H1 (cell line): ENCODE measurements at regions not wholly inside any gene's neighbourhood (a gene's known extent, or its start where the extent isn't known, plus 50 kb on each side); places are given as distances from the start of the nearest gene placed in this dataset.

Source experiments
- CTCF ChIA-PET: fragments of 300-600 bp; sonication (Branson Sonifier 250); formaldehyde crosslinking; loops from one replicate; lab custom pipeline; 2021; ENCODE audit not compliant: partially characterized antibody; lab: Charles Lee
- POLR2A ChIA-PET: fragments of 300-600 bp; sonication (Branson Sonifier 250); formaldehyde crosslinking; loops from one replicate; lab custom pipeline; 2021; ENCODE audit warnings: inconsistent platforms; ENCODE audit not compliant: partially characterized antibody; lab: Charles Lee
- DNase-seq, 2 experiments: peaks; one replicate each; pipeline versions ENCODE4 v3.0.0 to v3.0.0-alpha.2; 2010 to 2022; ENCODE audit warnings: low spot score in 2 of 2, low read depth in 1 of 2, mixed read lengths in 1 of 2
- FAIRE-seq: peaks from 2 replicates; lab custom pipeline; 2011; peaks lifted over from hg19 to GRCh38; lab: Jason Lieb, UNC
- H2AFZ ChIP-seq: 2 replicates; pipeline ENCODE4 v1.8.1; 2012; ENCODE audit warnings: low read length, inconsistent platforms
- H2AK5ac ChIP-seq: 2 replicates; pipeline ENCODE4 v1.6.1; 2013; ENCODE audit warnings: low read depth, low read length
- H2BK120ac ChIP-seq: replicated peaks from 2 replicates; pipeline ENCODE3; 2013; ENCODE audit warnings: low read depth, low read length, inconsistent platforms
- H2BK12ac ChIP-seq: 2 replicates; pipeline ENCODE4 v1.6.1; 2013; ENCODE audit warnings: low read depth, low read length
- H2BK15ac ChIP-seq: 2 replicates; pipeline ENCODE4 v1.6.1; 2013; ENCODE audit warnings: low read length
- H2BK20ac ChIP-seq: 2 replicates; pipeline ENCODE4 v1.6.1; 2013; ENCODE audit warnings: low read length
- H2BK5ac ChIP-seq: 2 replicates; pipeline ENCODE4 v1.6.1; 2013; ENCODE audit warnings: low read depth, low read length
- H3K14ac ChIP-seq: 2 replicates; pipeline ENCODE4 v1.6.1; 2013; ENCODE audit warnings: inconsistent platforms; ENCODE audit not compliant: insufficient read length
- H3K18ac ChIP-seq: 2 replicates; pipeline ENCODE4 v1.6.1; 2013; ENCODE audit warnings: low read length; ENCODE audit errors: extremely low read depth
- H3K23ac ChIP-seq: 2 replicates; pipeline ENCODE4 v1.6.1; 2013; ENCODE audit warnings: inconsistent platforms; ENCODE audit not compliant: insufficient read length
- H3K23me2 ChIP-seq: 2 replicates; pipeline ENCODE4 v1.6.1; 2013; ENCODE audit warnings: low read depth, low read length
- H3K27ac ChIP-seq: 2 replicates; pipeline ENCODE4 v1.6.1; 2011; ENCODE audit warnings: low read depth, low read length, inconsistent platforms
- H3K27me3 ChIP-seq, 4 experiments: replicated peaks in 1 of 4; 1 replicate in 1 of 4; 2 replicates in 3 of 4; pipeline versions ENCODE4 v1.6.1 to v1.8.1; 2011 to 2013; ENCODE audit warnings: low read length in 3 of 4, mild to moderate bottlenecking in 3 of 4, inconsistent platforms in 2 of 4, mixed read lengths in 2 of 4, moderate library complexity in 1 of 4; ENCODE audit not compliant: control insufficient read depth in 3 of 4, insufficient read depth in 3 of 4; ENCODE audit errors: extremely low read depth in 1 of 4
- H3K36me3 ChIP-seq, 4 experiments: 2 replicates each; pipeline versions ENCODE4 v1.6.1 to v1.8.1; 2011 to 2013; ENCODE audit warnings: mild to moderate bottlenecking in 4 of 4, low read length in 3 of 4, moderate library complexity in 2 of 4, control low read depth in 1 of 4, inconsistent platforms in 1 of 4; ENCODE audit not compliant: insufficient read depth in 4 of 4, control insufficient read depth in 2 of 4
- H3K4ac ChIP-seq: replicated peaks from 2 replicates; pipeline ENCODE3; 2013; ENCODE audit warnings: low read length, low read depth, mixed read lengths, inconsistent platforms; ENCODE audit not compliant: insufficient read length
- H3K4me1 ChIP-seq, 4 experiments: replicated peaks in 1 of 4; 1 replicate in 1 of 4; 2 replicates in 3 of 4; pipeline versions ENCODE4 v1.6.1 to v1.8.1; 2011 to 2013; ENCODE audit warnings: low read length in 3 of 4, inconsistent platforms in 2 of 4, mixed read lengths in 1 of 4; ENCODE audit not compliant: insufficient read depth in 4 of 4, control insufficient read depth in 3 of 4
- H3K4me2 ChIP-seq, 2 experiments: 2 replicates each; pipeline versions ENCODE4 v1.6.1 to v1.8.1; 2011 to 2013; ENCODE audit warnings: low read depth in 2 of 2, low read length in 2 of 2, control low read depth in 1 of 2, inconsistent platforms in 1 of 2, mild to moderate bottlenecking in 1 of 2; ENCODE audit not compliant: insufficient read depth in 1 of 2
- H3K4me3 ChIP-seq, 4 experiments: fragments of 200-600, 300-600 bp in 1 of 4; sonication (generic), shearing (Covaris generic), sonication (Bioruptor Twin) in 1 of 4; 2 replicates each; pipeline versions ENCODE4 v1.5.1 to v1.8.1; 2011 to 2016; ENCODE audit warnings: low read length in 4 of 4, low read depth in 3 of 4, control low read depth in 2 of 4, inconsistent platforms in 2 of 4, mild to moderate bottlenecking in 2 of 4, mixed read lengths in 1 of 4, moderate library complexity in 1 of 4; ENCODE audit not compliant: insufficient read depth in 2 of 4; ENCODE audit errors: extremely low read depth in 1 of 4
- H3K56ac ChIP-seq: replicated peaks from 2 replicates; pipeline ENCODE3; 2013; ENCODE audit warnings: low read depth, mild to moderate bottlenecking, mixed read lengths, low read length, inconsistent platforms; ENCODE audit not compliant: insufficient read length
- H3K79me1 ChIP-seq: 2 replicates; pipeline ENCODE4 v1.6.1; 2013; ENCODE audit warnings: low read depth, low read length, control low read depth
- H3K79me2 ChIP-seq, 2 experiments: 2 replicates each; pipeline versions ENCODE4 v1.6.1 to v1.8.1; 2012 to 2013; ENCODE audit warnings: low read length in 2 of 2, mild to moderate bottlenecking in 2 of 2, inconsistent platforms in 1 of 2; ENCODE audit not compliant: insufficient read depth in 2 of 2, control insufficient read depth in 1 of 2
- H3K9ac ChIP-seq, 4 experiments: replicated peaks in 1 of 4; 1 replicate in 1 of 4; 2 replicates in 3 of 4; pipeline versions ENCODE4 v1.6.1 to v1.8.1; 2011 to 2013; ENCODE audit warnings: low read depth in 3 of 4, low read length in 3 of 4, control low read depth in 2 of 4, mild to moderate bottlenecking in 2 of 4, moderate library complexity in 2 of 4, inconsistent platforms in 1 of 4; ENCODE audit errors: extremely low read depth in 1 of 4
- H3K9me3 ChIP-seq, 2 experiments: 2 replicates each; pipeline versions ENCODE4 v1.6.1 to v1.8.1; 2012 to 2013; ENCODE audit warnings: mild to moderate bottlenecking in 2 of 2, moderate library complexity in 2 of 2, control low read depth in 1 of 2, inconsistent platforms in 1 of 2, low read depth in 1 of 2, low read length in 1 of 2, mixed read lengths in 1 of 2; ENCODE audit not compliant: insufficient read depth in 2 of 2
- H4K20me1 ChIP-seq, 2 experiments: replicated peaks in 1 of 2; 2 replicates each; pipeline versions ENCODE3 to v1.8.1; 2011 to 2013; ENCODE audit warnings: inconsistent platforms in 2 of 2, low read length in 2 of 2, mild to moderate bottlenecking in 1 of 2; ENCODE audit not compliant: insufficient read depth in 2 of 2, control insufficient read depth in 1 of 2
- H4K5ac ChIP-seq: 2 replicates; pipeline ENCODE4 v1.6.1; 2013; ENCODE audit warnings: low read length, low read depth, mixed read lengths, inconsistent platforms; ENCODE audit not compliant: insufficient read length
- H4K8ac ChIP-seq: 2 replicates; pipeline ENCODE4 v1.8.0; 2013; ENCODE audit warnings: mild to moderate bottlenecking, moderate library complexity, low read length, inconsistent platforms; ENCODE audit not compliant: insufficient read depth; ENCODE audit errors: extremely low read depth
- H4K91ac ChIP-seq: replicated peaks from 2 replicates; pipeline ENCODE3; 2013; ENCODE audit warnings: low read length, mixed read lengths, inconsistent platforms; ENCODE audit not compliant: insufficient read length
- ASH2L ChIP-seq: fragments of 200-600, 300-600 bp; sonication (generic); IDR thresholded peaks from one replicate; pipeline ENCODE4 v1.7.1; 2017; ENCODE audit warnings: low read length
- CEBPB ChIP-seq: IDR thresholded peaks from 2 replicates; pipeline ENCODE4 v1.6.1; 2012; ENCODE audit warnings: low read depth, low read length
- CHD2 ChIP-seq: IDR thresholded peaks from 2 replicates; pipeline ENCODE4 v1.6.1; 2012; ENCODE audit warnings: low read length, improper control_type of control experiment
- CREB1 ChIP-seq: IDR thresholded peaks from 2 replicates; pipeline ENCODE4 v1.6.1; 2012; ENCODE audit warnings: inconsistent platforms
- FOSL1 ChIP-seq: IDR thresholded peaks from 2 replicates; pipeline ENCODE4 v1.6.1; 2011; ENCODE audit warnings: mild to moderate bottlenecking, low read depth, low read length, moderate library complexity; ENCODE audit not compliant: insufficient read depth
- KDM4A ChIP-seq: IDR thresholded peaks from one replicate; pipeline ENCODE4 v1.7.1; 2012; ENCODE audit warnings: low read depth, mild to moderate bottlenecking, moderate library complexity, low read length, inconsistent platforms; ENCODE audit not compliant: severe bottlenecking
- MAX ChIP-seq: IDR thresholded peaks from 2 replicates; pipeline ENCODE4 v1.6.1; 2012; ENCODE audit warnings: inconsistent platforms
- POLR2AphosphoS5 ChIP-seq: IDR thresholded peaks from 2 replicates; pipeline ENCODE4 v1.6.1; 2011; ENCODE audit warnings: low read depth, low read length
- POU5F1 ChIP-seq: IDR thresholded peaks from 2 replicates; pipeline ENCODE4 v1.6.1; 2011; ENCODE audit warnings: low read depth, mild to moderate bottlenecking, low read length, moderate library complexity
- SIN3A ChIP-seq, 2 experiments: IDR thresholded peaks in 1 of 2; conservative IDR thresholded peaks in 1 of 2; 2 replicates each; pipeline ENCODE4 v1.6.1; 2011 to 2012; ENCODE audit warnings: low read length in 2 of 2, improper control_type of control experiment in 1 of 2, low read depth in 1 of 2, mild to moderate bottlenecking in 1 of 2
- SP4 ChIP-seq: IDR thresholded peaks from 2 replicates; pipeline ENCODE4 v1.6.1; 2012; ENCODE audit warnings: low read length, inconsistent platforms
- SRF ChIP-seq: IDR thresholded peaks from 2 replicates; pipeline ENCODE4 v1.6.1; 2011; ENCODE audit warnings: mild to moderate bottlenecking, low read depth, low read length, moderate library complexity
- TBP ChIP-seq: IDR thresholded peaks from 2 replicates; pipeline ENCODE4 v1.6.1; 2011; ENCODE audit warnings: low read depth, low read length, improper control_type of control experiment

- FAIRE-seq = no peak
Measured at GRCh38 chr21:39074508-39074907, 108.7 kb downstream of the PSMG1 start.

More at GRCh38 chr21:39074508-39074907, 108.7 kb downstream of the PSMG1 start:
- Histone ChIP-seq H4K20me1 (no peaks in the 10 kb centered on the region), H3K27me3 (peaks cover 0 to 5% (median 0%) of the 10 kb centered on the region in 4 experiments; a peak in 4 of 7 replicates), H2BK15ac (no peak overlapping the region), H3K4me2 (no peak overlapping the region), H3K23me2 (0 out of 2 replicates have a peak, but pooled peaks cover 2% of the 10 kb centered on the region), H4K91ac (no peak overlapping the region), H3K79me2 (no peaks in the 10 kb centered on the region), H2BK5ac (no peak overlapping the region), H3K18ac (no peak overlapping the region), H3K4me1 (no peaks in the 10 kb centered on the region), H3K36me3 (peaks cover 0 to 2% (median 0%) of the 10 kb centered on the region in 4 experiments; a peak in 1 of 8 replicates), H3K14ac (no peak overlapping the region), H2AFZ (no peak overlapping the region), H3K9ac (no peak overlapping the region), H3K56ac (no peak overlapping the region), H2AK5ac (no peak overlapping the region), H3K4ac (no peak overlapping the region), H3K23ac (no peak overlapping the region), H3K9me3 (peaks cover 6 to 11% of the 10 kb centered on the region in 2 experiments; a peak in 3 of 4 replicates), H2BK12ac (no peak overlapping the region), H4K5ac (no peak overlapping the region), H2BK120ac (no peak overlapping the region), H4K8ac (no peak overlapping the region), H3K4me3 (no peak overlapping the region), H3K79me1 (no peaks in the 10 kb centered on the region), H2BK20ac (no peak overlapping the region), H3K27ac (no peak overlapping the region)
- DNase-seq = no peak
- TF ChIP-seq CREB1 = no peak
- TF ChIP-seq POU5F1 = no peak
- no peak for TF ChIP-seq SP4
- TF ChIP-seq CHD2 = no peak
- TF ChIP-seq FOSL1 = no peak
- TF ChIP-seq SIN3A (conservative IDR thresholded peaks at IDR 0.05 in 1 of 2, IDR thresholded peaks at IDR 0.05 in 1 of 2; ENCODE audit: low read depth in 1 of 2, low read length in 2 of 2) = no peak
- no peak for TF ChIP-seq SRF
- no peak for TF ChIP-seq ASH2L
- no peak for TF ChIP-seq POLR2AphosphoS5
- no peak for TF ChIP-seq MAX
- TF ChIP-seq CEBPB = no peak
- no peak for TF ChIP-seq KDM4A
- no peak for TF ChIP-seq TBP
- POLR2A ChIA-PET = no interaction called here
- CTCF ChIA-PET = interaction anchor here (1.6 kb wide), 1 partner anchor 8 kb away, joined by 4 read pairs; no protein-coding TSS in a partner anchor
